ENCODE measurements at regions not wholly inside any gene's neighbourhood (a gene's known extent, or its start where the extent isn't known, plus 50 kb on each side); places are given as distances from the start of the nearest gene placed in this dataset.

GRCh38 chr10:8428654-8429053, 374.2 kb downstream of the GATA3 start:
- no peak for DNase-seq (ENCODE audit: low read depth in 1 of 2, low spot score in 1 of 2)
- TF ChIP-seq SPI1 (IDR thresholded peaks at IDR 0.05; ENCODE audit: borderline replicate concordance, low read depth) (no peak), POLR2AphosphoS5 (IDR thresholded peaks at IDR 0.05; ENCODE audit: low read depth) (no peak), REST (IDR thresholded peaks at IDR 0.05; ENCODE audit: insufficient replicate concordance, low read depth) (no peak), GABPA (IDR thresholded peaks at IDR 0.05; ENCODE audit: low read depth) (no peak)
- TF ChIP-seq, protein P1, sequence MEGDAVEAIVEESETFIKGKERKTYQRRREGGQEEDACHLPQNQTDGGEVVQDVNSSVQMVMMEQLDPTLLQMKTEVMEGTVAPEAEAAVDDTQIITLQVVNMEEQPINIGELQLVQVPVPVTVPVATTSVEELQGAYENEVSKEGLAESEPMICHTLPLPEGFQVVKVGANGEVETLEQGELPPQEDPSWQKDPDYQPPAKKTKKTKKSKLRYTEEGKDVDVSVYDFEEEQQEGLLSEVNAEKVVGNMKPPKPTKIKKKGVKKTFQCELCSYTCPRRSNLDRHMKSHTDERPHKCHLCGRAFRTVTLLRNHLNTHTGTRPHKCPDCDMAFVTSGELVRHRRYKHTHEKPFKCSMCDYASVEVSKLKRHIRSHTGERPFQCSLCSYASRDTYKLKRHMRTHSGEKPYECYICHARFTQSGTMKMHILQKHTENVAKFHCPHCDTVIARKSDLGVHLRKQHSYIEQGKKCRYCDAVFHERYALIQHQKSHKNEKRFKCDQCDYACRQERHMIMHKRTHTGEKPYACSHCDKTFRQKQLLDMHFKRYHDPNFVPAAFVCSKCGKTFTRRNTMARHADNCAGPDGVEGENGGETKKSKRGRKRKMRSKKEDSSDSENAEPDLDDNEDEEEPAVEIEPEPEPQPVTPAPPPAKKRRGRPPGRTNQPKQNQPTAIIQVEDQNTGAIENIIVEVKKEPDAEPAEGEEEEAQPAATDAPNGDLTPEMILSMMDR (IDR thresholded peaks at IDR 0.05; ENCODE audit: insufficient read depth, low read length), result no peak
- Histone ChIP-seq H3K27me3 (ENCODE audit: insufficient read depth, poor library complexity, severe bottlenecking) (no peaks in the 10 kb centered on the region), H3K27ac (replicated peaks) (no peak overlapping the region), H3K4me3 (replicated peaks; ENCODE audit: insufficient read depth, low read length) (no peak overlapping the region)

GRCh38 chr10:8430321-8430720, 375.8 kb downstream of the GATA3 start:
- no peaks in the 10 kb centered on the region for H3K27me3 ChIP-seq (ENCODE audit: insufficient read depth, poor library complexity, severe bottlenecking)
- H3K4me3 ChIP-seq (replicated peaks; ENCODE audit: insufficient read depth, low read length), result no peak overlapping the region
- no peak for DNase-seq (ENCODE audit: low read depth in 1 of 2, low spot score in 1 of 2)
- TF ChIP-seq, protein P1 (IDR thresholded peaks at IDR 0.05; ENCODE audit: insufficient read depth, low read length), result no peak
- no peak for TF ChIP-seq SPI1 (IDR thresholded peaks at IDR 0.05; ENCODE audit: borderline replicate concordance, low read depth)
- no peak for TF ChIP-seq POLR2AphosphoS5 (IDR thresholded peaks at IDR 0.05; ENCODE audit: low read depth)
- TF ChIP-seq GABPA (IDR thresholded peaks at IDR 0.05; ENCODE audit: low read depth), result no peak
- no peak for TF ChIP-seq REST (IDR thresholded peaks at IDR 0.05; ENCODE audit: insufficient replicate concordance, low read depth)
- no peak overlapping the region for H3K27ac ChIP-seq (replicated peaks)

GRCh38 chr10:8431511-8431910, 377.0 kb downstream of the GATA3 start:
- H3K27ac ChIP-seq (replicated peaks), result no peak overlapping the region
- no peak for DNase-seq (ENCODE audit: low read depth in 1 of 2, low spot score in 1 of 2)
- H3K4me3 ChIP-seq (replicated peaks; ENCODE audit: insufficient read depth, low read length), result no peak overlapping the region
- H3K27me3 ChIP-seq (ENCODE audit: insufficient read depth, poor library complexity, severe bottlenecking), result no peaks in the 10 kb centered on the region
- TF ChIP-seq, protein P1 (IDR thresholded peaks at IDR 0.05; ENCODE audit: insufficient read depth, low read length), result no peak
- TF ChIP-seq GABPA (IDR thresholded peaks at IDR 0.05; ENCODE audit: low read depth) (no peak), REST (IDR thresholded peaks at IDR 0.05; ENCODE audit: insufficient replicate concordance, low read depth) (no peak), POLR2AphosphoS5 (IDR thresholded peaks at IDR 0.05; ENCODE audit: low read depth) (no peak), SPI1 (IDR thresholded peaks at IDR 0.05; ENCODE audit: borderline replicate concordance, low read depth) (no peak)

Measured in HL-60 (cell line).